SU-DHL-6 (cell line): ENCODE measurements at regions not wholly inside any gene's neighbourhood (a gene's known extent, or its start where the extent isn't known, plus 50 kb on each side); places are given as distances from the start of the nearest gene placed in this dataset.

Experiments used
- H2AFZ ChIP-seq: fragments of 200-600 bp; sonication (generic); 2 replicates; pipeline ENCODE4 v1.6.1; 2014; ENCODE audit warnings: low read depth, mild to moderate bottlenecking, moderate library complexity, mixed read lengths, antibody characterized with exemption, low read length; ENCODE audit not compliant: severe bottlenecking
- H3F3A ChIP-seq: fragments of 200-600 bp; shearing (Covaris generic); 2 replicates; pipeline ENCODE4 v1.6.0; 2016; ENCODE audit warnings: antibody characterized with exemption, mild to moderate bottlenecking; ENCODE audit not compliant: insufficient read depth
- H3K27ac ChIP-seq: fragments of 200-600 bp; sonication (generic); 2 replicates; pipeline ENCODE4 v1.5.1; 2016; ENCODE audit warnings: low read depth, mild to moderate bottlenecking, low read length, moderate library complexity, mixed read lengths
- H3K27me3 ChIP-seq: fragments of 200-600 bp; sonication (generic), shearing (Covaris generic); 2 replicates; pipeline ENCODE4 v1.6.0; 2014; ENCODE audit warnings: mild to moderate bottlenecking, low read length
- H3K36me3 ChIP-seq: fragments of 200-600 bp; sonication (generic); 2 replicates; pipeline ENCODE4 v1.6.1; 2014; ENCODE audit warnings: mild to moderate bottlenecking, low read length, mixed read lengths
- H3K4me2 ChIP-seq: fragments of 300-600, 200-600 bp; shearing (Covaris generic), sonication (generic); 2 replicates; pipeline ENCODE4 v1.6.0; 2014; ENCODE audit warnings: low read length, low read depth, mild to moderate bottlenecking; ENCODE audit not compliant: poor library complexity, severe bottlenecking
- H3K4me3 ChIP-seq: fragments of 200-600 bp; sonication (generic); 2 replicates; pipeline ENCODE4 v1.5.1; 2014; ENCODE audit warnings: antibody characterized with exemption, low read length, mild to moderate bottlenecking, mixed read lengths; ENCODE audit not compliant: insufficient read depth, poor library complexity, severe bottlenecking
- H3K79me2 ChIP-seq: fragments of 200-600 bp; sonication (generic); 2 replicates; pipeline ENCODE4 v1.6.1; 2014; ENCODE audit warnings: mild to moderate bottlenecking, low read length, moderate library complexity; ENCODE audit not compliant: insufficient read depth
- H3K9ac ChIP-seq: fragments of 200-600 bp; sonication (generic); 2 replicates; pipeline ENCODE4 v1.7.0; 2014; ENCODE audit warnings: mild to moderate bottlenecking, low read length
- H3K9me2 ChIP-seq: fragments of 200-600 bp; sonication (generic); replicated peaks from 2 replicates; pipeline ENCODE4 v1.6.1; 2014; ENCODE audit warnings: low read length; ENCODE audit not compliant: insufficient read depth
- H3K9me3 ChIP-seq: fragments of 200-600 bp; sonication (generic); 2 replicates; pipeline ENCODE4 v1.6.1; 2014; ENCODE audit warnings: low read length, mixed read lengths; ENCODE audit not compliant: insufficient read depth
- H4K20me1 ChIP-seq: fragments of 200-600 bp; sonication (generic); 2 replicates; pipeline ENCODE4 v1.6.1; 2014; ENCODE audit warnings: low read depth, mild to moderate bottlenecking, antibody characterized with exemption, low read length, moderate library complexity, mixed read lengths
- CTCF ChIP-seq: fragments of 200-600 bp; sonication (generic); IDR thresholded peaks from one replicate; pipeline ENCODE4 v1.5.1; 2017; ENCODE audit warnings: antibody characterized with exemption, mild to moderate bottlenecking, low read length, moderate library complexity; ENCODE audit not compliant: insufficient read depth, poor library complexity, severe bottlenecking
- EZH2phosphoT487 ChIP-seq: fragments of 200-600 bp; sonication (generic), shearing (Covaris generic); conservative IDR thresholded peaks from 2 replicates; pipeline ENCODE4 v1.6.1; 2018; ENCODE audit warnings: mild to moderate bottlenecking, antibody characterized with exemption, low read length, moderate library complexity, mixed read lengths

DNA sequence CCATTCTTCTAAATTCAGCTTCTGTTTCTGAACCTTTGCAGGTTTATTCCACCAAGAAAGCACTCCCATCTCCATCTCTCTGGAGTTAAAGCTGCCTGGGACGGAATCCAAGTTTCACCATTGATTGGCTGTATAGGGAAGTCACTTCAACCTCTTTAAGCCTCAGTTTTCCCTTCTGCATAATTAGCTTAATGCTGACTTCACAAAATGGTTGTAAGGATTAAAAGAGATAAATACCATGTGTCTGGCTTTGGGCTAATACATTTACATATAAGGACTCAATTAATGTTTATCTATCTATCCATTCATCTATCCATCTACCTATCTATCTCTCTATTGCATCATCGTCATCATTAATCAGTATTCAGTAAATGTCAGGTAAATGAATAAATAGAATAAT is 629.6 kb upstream of the MGMT start:
- Histone ChIP-seq H2AFZ (no peak overlapping the region), H3K27me3 (no peaks in the 10 kb centered on the region), H3K9ac (no peak overlapping the region), H3K4me2 (no peak overlapping the region), H3K9me2 (no peaks in the 10 kb centered on the region), H3K79me2 (no peaks in the 10 kb centered on the region), H3K4me3 (no peak overlapping the region), H3F3A (no peaks in the 10 kb centered on the region), H3K9me3 (no peaks in the 10 kb centered on the region), H3K27ac (no peak overlapping the region), H3K36me3 (no peaks in the 10 kb centered on the region), H4K20me1 (no peaks in the 10 kb centered on the region)
- TF ChIP-seq EZH2phosphoT487: no peak

GRCh38 chr10:128839134-128839533 is 627.9 kb upstream of the MGMT start:
- H3K4me2 ChIP-seq: no peak overlapping the region
- no peak overlapping the region for H3K9ac ChIP-seq
- no peaks in the 10 kb centered on the region for H3K79me2 ChIP-seq
- TF ChIP-seq EZH2phosphoT487 (no peak), CTCF (no peak)
- H3K9me3 ChIP-seq: no peaks in the 10 kb centered on the region
- no peaks in the 10 kb centered on the region for H4K20me1 ChIP-seq
- H3K36me3 ChIP-seq: no peaks in the 10 kb centered on the region
- H3K4me3 ChIP-seq: no peak overlapping the region
- H3K27me3 ChIP-seq: no peaks in the 10 kb centered on the region
- no peaks in the 10 kb centered on the region for H3K9me2 ChIP-seq
- no peak overlapping the region for H3K27ac ChIP-seq
- H3F3A ChIP-seq: no peaks in the 10 kb centered on the region
- no peak overlapping the region for H2AFZ ChIP-seq

DNA sequence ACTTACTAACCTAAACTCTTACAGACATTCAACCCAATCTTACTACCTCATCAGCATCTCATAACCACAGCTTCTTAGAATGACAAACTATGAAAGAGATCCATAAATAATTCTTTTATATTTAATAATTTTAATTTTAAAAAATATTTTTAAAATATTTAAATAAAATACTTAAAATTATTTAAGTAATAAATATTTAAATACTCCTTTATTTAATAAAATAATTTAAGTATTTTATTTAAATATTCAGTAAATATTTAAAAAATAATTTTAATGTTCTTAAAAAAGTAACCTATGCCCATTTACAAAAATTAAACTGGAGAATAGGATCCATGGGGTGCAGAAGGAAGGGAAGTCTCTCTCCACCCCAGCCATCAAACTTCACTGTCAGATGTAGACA is 627.3 kb upstream of the MGMT start:
- no peak overlapping the region for H2AFZ ChIP-seq
- no peaks in the 10 kb centered on the region for H4K20me1 ChIP-seq
- no peaks in the 10 kb centered on the region for H3K79me2 ChIP-seq
- H3K27me3 ChIP-seq: no peaks in the 10 kb centered on the region
- TF ChIP-seq EZH2phosphoT487 (no peak), CTCF (no peak)
- no peaks in the 10 kb centered on the region for H3K36me3 ChIP-seq
- H3K9me2 ChIP-seq: no peaks in the 10 kb centered on the region
- no peaks in the 10 kb centered on the region for H3K9me3 ChIP-seq
- H3K4me3 ChIP-seq: no peak overlapping the region
- no peaks in the 10 kb centered on the region for H3F3A ChIP-seq
- H3K4me2 ChIP-seq: no peak overlapping the region
- no peak overlapping the region for H3K27ac ChIP-seq
- no peak overlapping the region for H3K9ac ChIP-seq

GRCh38 chr10:128843972-128844371 is 623.1 kb upstream of the MGMT start:
- H3K27ac ChIP-seq: no peak overlapping the region
- H3K9me2 ChIP-seq: no peaks in the 10 kb centered on the region
- H2AFZ ChIP-seq: no peak overlapping the region
- no peak overlapping the region for H3K4me3 ChIP-seq
- no peaks in the 10 kb centered on the region for H3K79me2 ChIP-seq
- no peaks in the 10 kb centered on the region for H3K27me3 ChIP-seq
- no peaks in the 10 kb centered on the region for H3F3A ChIP-seq
- no peaks in the 10 kb centered on the region for H4K20me1 ChIP-seq
- no peaks in the 10 kb centered on the region for H3K36me3 ChIP-seq
- H3K4me2 ChIP-seq: no peak overlapping the region
- H3K9ac ChIP-seq: no peak overlapping the region
- H3K9me3 ChIP-seq: no peaks in the 10 kb centered on the region
- no peak for TF ChIP-seq CTCF
- TF ChIP-seq EZH2phosphoT487: no peak
